Brain microvascular endothelial cell (primary cell): ENCODE measurements at regions not wholly inside any gene's neighbourhood (a gene's known extent, or its start where the extent isn't known, plus 50 kb on each side); places are given as distances from the start of the nearest gene placed in this dataset.
A peak's percentile ranks its signal among the peaks of the same experiment; 100 is the strongest.

Experiments
- DNase-seq: peaks from one replicate; pipeline ENCODE4 v3.0.0-alpha.2; 2020
- H3K27ac ChIP-seq: fragments of 250-450 bp; sonication (Bioruptor Pico); 2 replicates; pipeline ENCODE4 v1.5.1; 2020; ENCODE audit warnings: mild to moderate bottlenecking, moderate library complexity
- H3K27me3 ChIP-seq: fragments of 250-450 bp; sonication (Bioruptor Pico); replicated peaks from 2 replicates; pipeline ENCODE4 v1.5.1; 2020; ENCODE audit warnings: mild to moderate bottlenecking
- H3K36me3 ChIP-seq: fragments of 250-450 bp; sonication (Bioruptor Pico); replicated peaks from 2 replicates; pipeline ENCODE4 v1.5.1; 2020; ENCODE audit warnings: mild to moderate bottlenecking
- H3K4me3 ChIP-seq: 2 replicates; pipeline ENCODE4 v1.5.1; 2011; ENCODE audit warnings: low read depth, mild to moderate bottlenecking, control low read depth, low read length, moderate library complexity
- CTCF ChIP-seq: IDR thresholded peaks from 2 replicates; pipeline ENCODE4 v1.5.1; 2011; ENCODE audit warnings: low read depth, mild to moderate bottlenecking, moderate library complexity, low read length, control low read depth, inconsistent platforms; ENCODE audit errors: missing control alignments
- in situ Hi-C: cut with HindIII; loops from 2 replicates; pipeline ENCODE4 v1.10.0; 2017; ENCODE audit warnings: low sequenced_read_pairs, low pct_ligation_motif_present

GRCh38 chr15:62445244-62445643 lies 280.2 kb upstream of the C2CD4B start:
- no peaks in the 10 kb centered on the region for H3K27me3 ChIP-seq
- peak overlapping the region; percentile 35 for H3K27ac ChIP-seq
- no peak for DNase-seq
- no peak for TF ChIP-seq CTCF
- H3K4me3 ChIP-seq, result no peak overlapping the region
- H3K36me3 ChIP-seq, result no peaks in the 10 kb centered on the region
- in situ Hi-C loops, result no loop called here

DNA sequence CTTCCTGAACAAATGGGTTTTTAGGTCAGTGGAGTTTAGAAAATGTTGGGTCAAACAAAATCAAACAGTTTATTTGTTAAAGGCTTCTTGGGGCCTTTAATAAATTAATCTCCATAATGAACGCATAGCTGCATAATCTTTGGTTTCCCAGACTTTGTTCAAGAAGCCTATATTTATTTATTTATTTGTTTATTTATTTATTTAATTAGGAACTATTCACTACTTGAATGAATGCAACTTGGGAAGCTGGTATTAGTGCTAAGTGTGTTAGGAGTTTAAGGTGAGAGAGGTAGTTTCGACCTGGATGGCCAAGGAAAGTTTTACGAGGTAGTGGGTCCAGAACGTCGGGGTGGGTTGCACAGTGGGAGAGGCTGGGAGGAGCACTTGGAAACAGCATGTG lies 281.9 kb upstream of the C2CD4B start:
- H3K4me3 ChIP-seq, result no peak overlapping the region
- no peaks in the 10 kb centered on the region for H3K27me3 ChIP-seq
- TF ChIP-seq CTCF, result no peak
- no peaks in the 10 kb centered on the region for H3K36me3 ChIP-seq
- no peak for DNase-seq
- in situ Hi-C loops, result no loop called here
- no peak overlapping the region for H3K27ac ChIP-seq

DNA sequence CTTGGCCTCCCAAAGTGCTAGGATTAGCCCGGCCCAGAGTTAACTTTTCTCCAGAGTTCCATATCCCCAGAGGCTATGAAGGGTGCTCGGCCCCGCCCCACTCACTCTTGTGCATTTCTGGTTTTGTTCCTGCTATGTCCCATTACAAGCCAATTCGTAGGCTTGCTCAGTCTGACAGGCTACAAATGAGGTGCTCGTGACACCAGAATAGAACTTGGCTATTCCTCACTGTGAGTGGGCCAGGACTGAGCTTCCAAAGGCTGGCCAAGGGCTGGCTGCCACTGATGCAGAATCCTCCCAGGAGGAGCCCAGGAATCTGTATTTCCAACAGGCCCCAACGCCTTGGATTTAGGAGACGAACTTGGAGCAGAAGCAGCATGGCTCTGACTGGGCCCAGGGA lies 282.7 kb upstream of the C2CD4B start:
- no peak overlapping the region for H3K4me3 ChIP-seq
- TF ChIP-seq CTCF, result no peak
- H3K36me3 ChIP-seq, result no peaks in the 10 kb centered on the region
- H3K27me3 ChIP-seq, result no peaks in the 10 kb centered on the region
- in situ Hi-C loops, result no loop called here
- H3K27ac ChIP-seq, result no peak overlapping the region
- DNase-seq, result no peak

DNA sequence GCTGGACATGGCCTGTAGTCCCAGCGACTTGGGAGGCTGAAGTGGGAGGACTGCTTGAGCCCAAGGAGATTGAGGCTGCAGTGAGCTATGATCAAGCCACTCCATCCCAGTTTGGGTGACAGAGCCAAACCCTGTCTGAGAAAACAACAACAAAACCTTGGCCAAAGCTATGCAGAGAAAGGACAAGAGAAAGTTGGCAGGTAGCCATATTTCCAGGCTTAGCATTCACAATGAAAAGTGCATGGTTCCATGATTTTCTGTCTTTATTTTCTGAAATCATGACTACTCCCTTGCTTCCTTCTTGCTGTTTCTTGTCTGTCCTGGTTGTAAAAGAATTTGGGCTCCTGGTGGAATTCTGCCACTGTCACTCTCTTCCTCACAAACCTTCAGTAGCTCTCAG lies 284.6 kb upstream of the C2CD4B start:
- no peaks in the 10 kb centered on the region for H3K27me3 ChIP-seq
- TF ChIP-seq CTCF, result no peak
- DNase-seq, result no peak
- no peak overlapping the region for H3K27ac ChIP-seq
- no peaks in the 10 kb centered on the region for H3K36me3 ChIP-seq
- no peak overlapping the region for H3K4me3 ChIP-seq
- in situ Hi-C loops, result no loop called here

DNA sequence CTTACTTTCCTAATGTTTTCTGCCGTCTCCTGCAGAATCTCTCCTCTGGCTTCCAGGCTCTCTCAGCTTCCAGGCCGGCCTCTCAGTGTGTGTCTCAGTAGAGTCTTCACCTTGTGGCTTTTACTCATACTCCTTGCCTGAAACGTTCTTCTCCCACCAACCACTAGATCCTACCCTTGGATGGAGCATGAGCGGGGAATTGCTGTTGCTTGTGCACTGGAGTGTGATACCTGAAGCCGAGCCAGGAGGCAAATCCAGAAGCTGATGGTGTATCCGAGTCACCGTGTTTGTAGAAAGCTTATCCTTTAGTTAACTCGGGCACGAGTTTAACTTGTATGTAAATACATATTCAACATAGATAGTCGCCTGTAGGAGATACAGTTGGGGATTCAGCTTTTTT lies 285.0 kb upstream of the C2CD4B start:
- no peak for TF ChIP-seq CTCF
- Histone ChIP-seq H3K27me3 (no peaks in the 10 kb centered on the region), H3K36me3 (no peaks in the 10 kb centered on the region), H3K27ac (no peak overlapping the region), H3K4me3 (no peak overlapping the region)
- DNase-seq, result no peak
- in situ Hi-C loops, result no loop called here

DNA sequence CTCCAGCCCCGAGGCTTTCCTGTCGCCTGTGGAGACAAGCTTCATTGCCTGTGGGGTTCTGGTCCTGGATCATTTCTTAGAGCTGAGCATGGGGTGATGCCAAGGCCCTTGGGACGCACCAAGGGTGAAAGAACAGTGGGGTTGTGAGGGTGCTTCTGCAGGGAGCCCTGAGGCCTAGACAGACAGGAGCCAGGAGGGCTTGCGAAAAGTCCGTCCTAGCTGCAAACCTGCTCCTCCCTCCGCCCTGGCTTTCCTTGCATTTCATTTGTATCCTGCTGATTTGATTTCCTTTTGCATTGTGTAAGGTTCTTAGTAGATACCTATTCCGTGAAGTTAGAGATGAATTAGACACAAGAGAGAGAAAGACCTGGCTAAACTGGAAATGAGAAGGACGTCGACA lies 286.9 kb upstream of the C2CD4B start:
- Histone ChIP-seq H3K4me3 (no peak overlapping the region), H3K36me3 (no peaks in the 10 kb centered on the region), H3K27me3 (no peaks in the 10 kb centered on the region), H3K27ac (no peak overlapping the region)
- no peak for TF ChIP-seq CTCF
- in situ Hi-C loops, result no loop called here
- DNase-seq, result no peak
